PC-3 (cell line): ENCODE measurements at regions not wholly inside any gene's neighbourhood (a gene's known extent, or its start where the extent isn't known, plus 50 kb on each side); places are given as distances from the start of the nearest gene placed in this dataset.

Experiments used
- ATAC-seq: fragments of 200-7000 bp; cut with Tn5 transposase; 2 replicates; pipeline ENCODE4 v1.9.1; 2020; ENCODE audit warnings: mild to moderate bottlenecking, moderate library complexity
- BruUV-seq: library from RNA; stranded (reverse); fragments of 400-500 nt; replicated peaks from 2 replicates; lab custom pipeline; 2021; lab: Mats Ljungman, UMichigan
- CTCF ChIA-PET: fragments of 300-600 bp; sonication (Branson Sonifier 250); formaldehyde crosslinking; loops from one replicate; lab custom pipeline; 2022; ENCODE audit warnings: antibody characterized with exemption; lab: Charles Lee
- POLR2A ChIA-PET: fragments of 300-600 bp; sonication (Branson Sonifier 250); formaldehyde crosslinking; loops from one replicate; lab custom pipeline; 2022; ENCODE audit warnings: antibody characterized with exemption; ENCODE audit not compliant: unreplicated experiment; lab: Charles Lee
- DNase-seq: peaks from one replicate; pipeline ENCODE4 v3.0.0-alpha.2; 2015
- H2AFZ ChIP-seq: fragments of 300-600 bp; sonication (generic); 2 replicates; pipeline ENCODE4 v1.6.0; 2016; ENCODE audit warnings: antibody characterized with exemption, low read length
- H3F3A ChIP-seq: fragments of 300-600 bp; sonication (generic); one replicate; pipeline ENCODE4 v1.6.0; 2017; ENCODE audit warnings: antibody characterized with exemption, low read length, control low read depth, mild to moderate bottlenecking; ENCODE audit not compliant: unreplicated experiment
- H3K27ac ChIP-seq: fragments of 300-600 bp; sonication (generic); 2 replicates; pipeline ENCODE4 v1.5.1; 2016; ENCODE audit warnings: mild to moderate bottlenecking, low read length
- H3K27me3 ChIP-seq: fragments of 300-600 bp; sonication (generic); 2 replicates; pipeline ENCODE4 v1.6.1; 2016; ENCODE audit warnings: low read length, mixed read lengths
- H3K36me3 ChIP-seq: fragments of 300-600 bp; sonication (generic); 2 replicates; pipeline ENCODE4 v1.6.1; 2016; ENCODE audit warnings: low read depth, mixed run types, low read length, mixed read lengths
- H3K4me1 ChIP-seq: fragments of 300-600 bp; sonication (generic); 2 replicates; pipeline ENCODE4 v1.5.1; 2016; ENCODE audit warnings: low read length; ENCODE audit not compliant: insufficient read depth
- H3K4me2 ChIP-seq: fragments of 300-600 bp; sonication (generic); 2 replicates; pipeline ENCODE4 v1.6.0; 2016; ENCODE audit warnings: low read length
- H3K4me3 ChIP-seq: fragments of 300-600 bp; sonication (generic); 2 replicates; pipeline ENCODE4 v1.5.1; 2016; ENCODE audit warnings: mild to moderate bottlenecking, low read length, mixed read lengths
- H3K79me2 ChIP-seq: fragments of 300-600 bp; sonication (generic); 2 replicates; pipeline ENCODE4 v1.6.1; 2017; ENCODE audit warnings: low read length, mixed read lengths
- H3K9ac ChIP-seq: fragments of 300-600 bp; sonication (generic); 2 replicates; pipeline ENCODE4 v1.6.0; 2016; ENCODE audit warnings: mild to moderate bottlenecking, low read length
- H3K9me2 ChIP-seq: fragments of 300-600 bp; sonication (generic); replicated peaks from 2 replicates; pipeline ENCODE4 v1.6.1; 2016; ENCODE audit warnings: mixed run types, low read length, mixed read lengths
- H3K9me3 ChIP-seq: fragments of 300-600 bp; sonication (generic); 2 replicates; pipeline ENCODE4 v1.6.1; 2016; ENCODE audit warnings: low read length, mixed read lengths
- H4K20me1 ChIP-seq: fragments of 300-600 bp; sonication (generic); 2 replicates; pipeline ENCODE4 v1.6.1; 2016; ENCODE audit warnings: low read length, mixed read lengths
- CTCF ChIP-seq: fragments of 300-600 bp; sonication (generic); conservative IDR thresholded peaks from 2 replicates; pipeline ENCODE4 v1.5.1; 2017; ENCODE audit warnings: antibody characterized with exemption, low read depth, mild to moderate bottlenecking, low read length
- EZH2 ChIP-seq: fragments of 300-600 bp; sonication (generic); IDR thresholded peaks from one replicate; pipeline ENCODE4 v1.6.1; 2017; ENCODE audit warnings: antibody characterized with exemption, mild to moderate bottlenecking, low read length; ENCODE audit not compliant: unreplicated experiment
- EZH2phosphoT487 ChIP-seq: fragments of 300-600 bp; sonication (generic); IDR thresholded peaks from 2 replicates; pipeline ENCODE4 v1.6.1; 2018; ENCODE audit warnings: mild to moderate bottlenecking, antibody characterized with exemption, low read length, borderline replicate concordance
- intact Hi-C: fragments of 100-400 bp; cut with micrococcal nuclease; formaldehyde crosslinking; loops from 2 replicates; pipeline ENCODE4 v1.9.0; 2023

- Histone ChIP-seq H3K4me1 (no peaks in the 10 kb centered on the region), H3K36me3 (no peaks in the 10 kb centered on the region), H3K9ac (no peak overlapping the region), H3K4me3 (no peak overlapping the region), H4K20me1 (no peaks in the 10 kb centered on the region), H3K4me2 (no peak overlapping the region), H3F3A (no peaks in the 10 kb centered on the region), H3K27ac (no peak overlapping the region), H2AFZ (no peak overlapping the region), H3K27me3 (no peaks in the 10 kb centered on the region), H3K9me3 (0 out of 2 replicates have a peak, but pooled peaks cover 5% of the 10 kb centered on the region), H3K9me2 (no peaks in the 10 kb centered on the region), H3K79me2 (no peaks in the 10 kb centered on the region)
- intact Hi-C loops = no loop called here
- ATAC-seq (no peak), DNase-seq (no peak)
- no TSS peak for BruUV-seq
- POLR2A ChIA-PET = no interaction called here
- CTCF ChIA-PET = no interaction called here
- TF ChIP-seq EZH2 (no peak), EZH2phosphoT487 (no peak), CTCF (no peak)
These were observed 312.9 kb downstream of the MYCN start for GRCh38 chr2:16253291-16253690.

- DNase-seq = no peak
- intact Hi-C loops = no loop called here
- BruUV-seq = no TSS peak
- no peaks in the 10 kb centered on the region for H3F3A ChIP-seq
- no peak overlapping the region for H2AFZ ChIP-seq
- no peak overlapping the region for H3K9ac ChIP-seq
- H3K27ac ChIP-seq = no peak overlapping the region
- H3K4me2 ChIP-seq = no peak overlapping the region
- H3K4me1 ChIP-seq = no peaks in the 10 kb centered on the region
- no peak for TF ChIP-seq EZH2phosphoT487
- no peak for TF ChIP-seq CTCF
- TF ChIP-seq EZH2 = no peak
- ChIA-PET POLR2A (no interaction called here), CTCF (no interaction called here)
- no peak for ATAC-seq
- no peaks in the 10 kb centered on the region for H3K79me2 ChIP-seq
- H3K9me2 ChIP-seq = no peaks in the 10 kb centered on the region
- no peak overlapping the region for H3K4me3 ChIP-seq
- H3K36me3 ChIP-seq = no peaks in the 10 kb centered on the region
- no peaks in the 10 kb centered on the region for H3K27me3 ChIP-seq
- H4K20me1 ChIP-seq = no peaks in the 10 kb centered on the region
- H3K9me3 ChIP-seq = 0 out of 2 replicates have a peak, but pooled peaks cover 5% of the 10 kb centered on the region
These were observed 312.5 kb downstream of the MYCN start for GRCh38 chr2:16252891-16253290.

- Histone ChIP-seq H3K79me2 (no peaks in the 10 kb centered on the region), H4K20me1 (no peaks in the 10 kb centered on the region), H3K4me2 (no peak overlapping the region), H3K4me3 (no peak overlapping the region), H2AFZ (no peak overlapping the region), H3K9me2 (no peaks in the 10 kb centered on the region), H3K9me3 (0 out of 2 replicates have a peak, but pooled peaks cover 5% of the 10 kb centered on the region), H3K4me1 (no peaks in the 10 kb centered on the region), H3F3A (no peaks in the 10 kb centered on the region), H3K27me3 (no peaks in the 10 kb centered on the region), H3K36me3 (no peaks in the 10 kb centered on the region), H3K9ac (no peak overlapping the region), H3K27ac (no peak overlapping the region)
- ChIA-PET CTCF (no interaction called here), POLR2A (no interaction called here)
- no TSS peak for BruUV-seq
- ATAC-seq (no peak), DNase-seq (no peak)
- intact Hi-C loops = no loop called here
- no peak for TF ChIP-seq EZH2
- TF ChIP-seq EZH2phosphoT487 = no peak
- no peak for TF ChIP-seq CTCF
These were observed 311.9 kb downstream of the MYCN start for GRCh38 chr2:16252251-16252650.
